Panc1 (cell line): ENCODE measurements at regions not wholly inside any gene's neighbourhood (a gene's known extent, or its start where the extent isn't known, plus 50 kb on each side); places are given as distances from the start of the nearest gene placed in this dataset.

Source experiments
- ATAC-seq: fragments of 200-7000 bp; cut with Tn5 transposase; 2 replicates; pipeline ENCODE4 v1.9.1; 2020; ENCODE audit warnings: mild to moderate bottlenecking, moderate library complexity
- BruUV-seq: library from RNA; stranded (reverse); fragments of 400-500 nt; replicated peaks from 2 replicates; lab custom pipeline; 2021; lab: Mats Ljungman, UMichigan
- CTCF ChIA-PET: fragments of 300-600 bp; sonication (Branson Sonifier 250); formaldehyde crosslinking; loops from one replicate; lab custom pipeline; 2022; ENCODE audit warnings: antibody characterized with exemption; lab: Charles Lee
- POLR2A ChIA-PET: fragments of 300-600 bp; sonication (Branson Sonifier 250); formaldehyde crosslinking; loops from one replicate; lab custom pipeline; 2022; ENCODE audit warnings: antibody characterized with exemption; lab: Charles Lee
- DNase-seq: peaks from one replicate; pipeline ENCODE4 v3.0.0-alpha.2; 2010; ENCODE audit warnings: low read depth, low spot score
- H3K27ac ChIP-seq: 2 replicates; pipeline ENCODE4 v1.5.1; 2011; ENCODE audit warnings: mild to moderate bottlenecking, low read length, inconsistent platforms
- H3K27me3 ChIP-seq: fragments of 200-500 bp; sonication (Bioruptor generic); 2 replicates; pipeline ENCODE4 v1.6.0; 2014; ENCODE audit warnings: low read length, inconsistent platforms; ENCODE audit not compliant: control insufficient read depth, insufficient read depth
- H3K36me3 ChIP-seq: fragments of 200-500 bp; sonication (Bioruptor generic); 2 replicates; pipeline ENCODE4 v1.5.1; 2014; ENCODE audit warnings: inconsistent platforms, mild to moderate bottlenecking, low read length, moderate library complexity; ENCODE audit not compliant: control insufficient read depth, insufficient read depth
- H3K4me1 ChIP-seq: 2 replicates; pipeline ENCODE4 v1.5.1; 2011; ENCODE audit warnings: inconsistent platforms, mild to moderate bottlenecking, low read length, moderate library complexity; ENCODE audit not compliant: control insufficient read depth, insufficient read depth
- H3K4me3 ChIP-seq, 2 experiments: 2 replicates each; pipeline ENCODE4 v1.5.1; 2011 to 2012; ENCODE audit warnings: low read depth in 2 of 2, low read length in 2 of 2, mild to moderate bottlenecking in 2 of 2, inconsistent platforms in 1 of 2, moderate library complexity in 1 of 2
- H3K9me3 ChIP-seq: fragments of 200-500 bp; sonication (Bioruptor generic); 2 replicates; pipeline ENCODE4 v1.5.1; 2014; ENCODE audit warnings: low read depth, mild to moderate bottlenecking, inconsistent platforms, low read length, moderate library complexity; ENCODE audit not compliant: control insufficient read depth, insufficient read depth
- POLR2AphosphoS5 ChIP-seq: IDR thresholded peaks from 2 replicates; pipeline ENCODE4 v1.6.1; 2012; ENCODE audit warnings: mild to moderate bottlenecking, low read depth, low read length, moderate library complexity
- SIN3A ChIP-seq: IDR thresholded peaks from 2 replicates; pipeline ENCODE4 v1.6.1; 2012; ENCODE audit warnings: low read depth, mild to moderate bottlenecking, low read length, moderate library complexity, borderline replicate concordance; ENCODE audit not compliant: insufficient read depth
- TCF7L2 ChIP-seq: IDR thresholded peaks from 2 replicates; pipeline ENCODE4 v1.6.1; 2011; ENCODE audit warnings: mild to moderate bottlenecking, low read depth, low read length, inconsistent platforms
- in situ Hi-C: cut with HindIII; loops from 2 replicates; pipeline ENCODE4 v1.10.0; 2016; ENCODE audit warnings: low sequenced_read_pairs, low pct_unique_long_range_greater_than_20kb
- intact Hi-C: fragments of 100-400 bp; cut with micrococcal nuclease; formaldehyde crosslinking; loops from one replicate; pipeline ENCODE4 v1.10.0; 2022; ENCODE audit not compliant: unreplicated experiment
- TF ChIP-seq, protein P1 (sequence below), 2 experiments: IDR thresholded peaks; 2 replicates each; pipeline ENCODE4 v1.6.1; 2011 to 2012; ENCODE audit warnings: low read depth in 2 of 2, control low read depth in 1 of 2, low read length in 1 of 2, mild to moderate bottlenecking in 1 of 2, moderate library complexity in 1 of 2; ENCODE audit not compliant: insufficient read depth in 1 of 2
- TF ChIP-seq, protein P2 (sequence below): fragments of 450-650 bp; IDR thresholded peaks from 2 replicates; pipeline ENCODE4 v1.5.1; 2017; ENCODE audit warnings: mild to moderate bottlenecking

DNA sequence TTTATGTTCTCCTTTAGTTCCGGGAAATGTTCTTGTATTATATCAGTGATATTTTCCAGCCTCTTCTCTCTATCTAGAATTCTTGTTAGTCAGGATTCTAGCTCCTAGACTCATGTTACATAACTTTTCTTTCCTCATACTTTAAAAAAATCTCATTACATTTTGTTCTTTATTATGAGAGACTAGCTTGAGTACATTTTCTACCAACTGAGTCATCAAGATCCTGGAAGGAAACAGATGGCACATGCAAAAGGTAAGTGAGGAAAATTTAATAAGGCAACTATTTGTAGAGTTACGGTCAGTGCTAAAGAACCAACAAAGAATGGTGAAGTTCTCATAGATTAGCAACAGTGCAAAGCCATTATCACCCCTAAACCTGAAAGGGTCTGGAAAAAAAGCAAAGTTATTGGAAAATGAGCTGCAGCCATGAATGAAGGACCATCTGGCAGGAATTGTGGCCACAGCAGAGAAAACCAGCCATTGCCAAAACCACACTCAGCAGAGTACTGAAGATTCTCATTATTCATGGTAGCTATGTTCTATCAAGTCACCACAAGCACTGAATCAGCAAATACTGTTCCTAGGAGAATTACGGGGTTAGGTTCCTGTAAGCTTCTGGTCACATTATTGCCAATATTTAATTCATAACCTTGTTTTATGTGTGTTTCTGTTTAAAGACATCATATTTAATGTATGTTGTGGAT, 98.3 kb upstream of the C7orf33 start:
- peaks cover 9% of the 10 kb centered on the region; the same call in 1 of the 2 replicates for H3K27me3 ChIP-seq
- H3K4me1 ChIP-seq: no peaks in the 10 kb centered on the region
- ATAC-seq (no peak), DNase-seq (no peak)
- ChIA-PET CTCF (no interaction called here), POLR2A (interaction anchor here (0.6 kb wide), 1 partner anchor 33 kb away, joined by 12 read pairs; no protein-coding TSS in a partner anchor)
- no peak overlapping the region for H3K27ac ChIP-seq
- BruUV-seq: no TSS peak
- H3K9me3 ChIP-seq: no peaks in the 10 kb centered on the region
- in situ Hi-C loops: no loop called here
- intact Hi-C loops: no loop called here
- no peak for TF ChIP-seq TCF7L2
- TF ChIP-seq SIN3A: no peak
- no peak for TF ChIP-seq POLR2AphosphoS5
- TF ChIP-seq, protein P1, sequence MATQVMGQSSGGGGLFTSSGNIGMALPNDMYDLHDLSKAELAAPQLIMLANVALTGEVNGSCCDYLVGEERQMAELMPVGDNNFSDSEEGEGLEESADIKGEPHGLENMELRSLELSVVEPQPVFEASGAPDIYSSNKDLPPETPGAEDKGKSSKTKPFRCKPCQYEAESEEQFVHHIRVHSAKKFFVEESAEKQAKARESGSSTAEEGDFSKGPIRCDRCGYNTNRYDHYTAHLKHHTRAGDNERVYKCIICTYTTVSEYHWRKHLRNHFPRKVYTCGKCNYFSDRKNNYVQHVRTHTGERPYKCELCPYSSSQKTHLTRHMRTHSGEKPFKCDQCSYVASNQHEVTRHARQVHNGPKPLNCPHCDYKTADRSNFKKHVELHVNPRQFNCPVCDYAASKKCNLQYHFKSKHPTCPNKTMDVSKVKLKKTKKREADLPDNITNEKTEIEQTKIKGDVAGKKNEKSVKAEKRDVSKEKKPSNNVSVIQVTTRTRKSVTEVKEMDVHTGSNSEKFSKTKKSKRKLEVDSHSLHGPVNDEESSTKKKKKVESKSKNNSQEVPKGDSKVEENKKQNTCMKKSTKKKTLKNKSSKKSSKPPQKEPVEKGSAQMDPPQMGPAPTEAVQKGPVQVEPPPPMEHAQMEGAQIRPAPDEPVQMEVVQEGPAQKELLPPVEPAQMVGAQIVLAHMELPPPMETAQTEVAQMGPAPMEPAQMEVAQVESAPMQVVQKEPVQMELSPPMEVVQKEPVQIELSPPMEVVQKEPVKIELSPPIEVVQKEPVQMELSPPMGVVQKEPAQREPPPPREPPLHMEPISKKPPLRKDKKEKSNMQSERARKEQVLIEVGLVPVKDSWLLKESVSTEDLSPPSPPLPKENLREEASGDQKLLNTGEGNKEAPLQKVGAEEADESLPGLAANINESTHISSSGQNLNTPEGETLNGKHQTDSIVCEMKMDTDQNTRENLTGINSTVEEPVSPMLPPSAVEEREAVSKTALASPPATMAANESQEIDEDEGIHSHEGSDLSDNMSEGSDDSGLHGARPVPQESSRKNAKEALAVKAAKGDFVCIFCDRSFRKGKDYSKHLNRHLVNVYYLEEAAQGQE (IDR thresholded peaks at IDR 0.05; ENCODE audit: insufficient read depth in 1 of 2, low read depth in 2 of 2, low read length in 1 of 2): no peak
- TF ChIP-seq, protein P2, sequence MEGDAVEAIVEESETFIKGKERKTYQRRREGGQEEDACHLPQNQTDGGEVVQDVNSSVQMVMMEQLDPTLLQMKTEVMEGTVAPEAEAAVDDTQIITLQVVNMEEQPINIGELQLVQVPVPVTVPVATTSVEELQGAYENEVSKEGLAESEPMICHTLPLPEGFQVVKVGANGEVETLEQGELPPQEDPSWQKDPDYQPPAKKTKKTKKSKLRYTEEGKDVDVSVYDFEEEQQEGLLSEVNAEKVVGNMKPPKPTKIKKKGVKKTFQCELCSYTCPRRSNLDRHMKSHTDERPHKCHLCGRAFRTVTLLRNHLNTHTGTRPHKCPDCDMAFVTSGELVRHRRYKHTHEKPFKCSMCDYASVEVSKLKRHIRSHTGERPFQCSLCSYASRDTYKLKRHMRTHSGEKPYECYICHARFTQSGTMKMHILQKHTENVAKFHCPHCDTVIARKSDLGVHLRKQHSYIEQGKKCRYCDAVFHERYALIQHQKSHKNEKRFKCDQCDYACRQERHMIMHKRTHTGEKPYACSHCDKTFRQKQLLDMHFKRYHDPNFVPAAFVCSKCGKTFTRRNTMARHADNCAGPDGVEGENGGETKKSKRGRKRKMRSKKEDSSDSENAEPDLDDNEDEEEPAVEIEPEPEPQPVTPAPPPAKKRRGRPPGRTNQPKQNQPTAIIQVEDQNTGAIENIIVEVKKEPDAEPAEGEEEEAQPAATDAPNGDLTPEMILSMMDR: no peak
- H3K36me3 ChIP-seq: no peaks in the 10 kb centered on the region
- H3K4me3 ChIP-seq: no peak overlapping the region

DNA sequence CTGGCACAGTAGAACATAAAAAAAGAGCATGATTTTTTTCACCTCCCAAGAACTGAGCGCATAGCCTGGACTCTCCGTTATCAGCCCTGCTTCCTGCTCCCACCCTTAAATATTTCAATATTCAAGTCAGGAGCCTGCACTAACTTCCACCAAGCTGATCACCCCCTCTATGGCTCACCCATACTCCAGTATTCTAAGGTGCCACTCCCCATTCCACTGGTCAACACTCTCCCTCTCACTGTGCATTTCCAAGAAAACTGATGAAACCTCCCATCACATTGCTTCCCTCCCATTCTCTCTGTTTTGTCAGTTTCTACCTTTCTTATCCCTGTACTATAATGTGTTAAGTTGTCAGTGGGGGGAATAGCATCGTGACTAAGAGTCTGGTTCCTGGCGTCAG, 95.0 kb upstream of the C7orf33 start:
- no peak overlapping the region for H3K4me3 ChIP-seq
- intact Hi-C loops (no loop called here), in situ Hi-C loops (no loop called here)
- ChIA-PET CTCF (no interaction called here), POLR2A (interaction anchor here (0.6 kb wide), 1 partner anchor 24 kb away, joined by 10 read pairs; no protein-coding TSS in a partner anchor)
- H3K4me1 ChIP-seq: no peaks in the 10 kb centered on the region
- H3K27me3 ChIP-seq: peaks cover 13% of the 10 kb centered on the region
- no peak for TF ChIP-seq SIN3A
- H3K36me3 ChIP-seq: no peaks in the 10 kb centered on the region
- BruUV-seq: no TSS peak
- DNase-seq (no peak), ATAC-seq (no peak)
- no peak overlapping the region for H3K27ac ChIP-seq
- no peaks in the 10 kb centered on the region for H3K9me3 ChIP-seq

DNA sequence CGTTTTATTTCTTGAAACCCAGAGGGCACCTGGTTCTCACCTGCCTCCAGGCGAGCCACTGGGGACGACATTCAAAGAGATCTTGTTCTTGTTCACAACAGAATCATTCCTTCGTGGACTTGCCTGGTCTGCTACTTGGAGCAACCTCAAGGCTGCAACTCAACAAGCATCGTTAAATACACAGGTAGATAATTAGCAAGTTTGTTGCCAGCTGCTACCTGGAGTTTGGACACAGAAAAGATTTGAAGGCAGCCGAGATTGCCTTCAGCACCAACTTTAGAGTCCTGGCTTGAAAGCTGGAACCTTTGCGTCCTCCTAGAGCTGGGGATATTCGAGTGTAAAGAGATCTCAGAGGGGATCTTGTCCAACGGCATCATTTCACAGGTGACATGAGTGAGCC, 89.6 kb upstream of the C7orf33 start:
- H3K27ac ChIP-seq: no peak overlapping the region
- intact Hi-C loops (no loop called here), in situ Hi-C loops (no loop called here)
- H3K27me3 ChIP-seq: peaks cover 12% of the 10 kb centered on the region
- ChIA-PET POLR2A (no interaction called here), CTCF (no interaction called here)
- no peak overlapping the region for H3K4me3 ChIP-seq
- DNase-seq (no peak), ATAC-seq (no peak)
- TF ChIP-seq, protein P2: no peak
- no peaks in the 10 kb centered on the region; the same call in 1 of the 2 replicates for H3K4me1 ChIP-seq
- H3K36me3 ChIP-seq: no peaks in the 10 kb centered on the region
- no TSS peak for BruUV-seq
- no peaks in the 10 kb centered on the region for H3K9me3 ChIP-seq
